ENCODE measurements at regions not wholly inside any gene's neighbourhood (a gene's known extent, or its start where the extent isn't known, plus 50 kb on each side); places are given as distances from the start of the nearest gene placed in this dataset.
A peak's percentile ranks its signal among the peaks of the same experiment; 100 is the strongest.

DNA sequence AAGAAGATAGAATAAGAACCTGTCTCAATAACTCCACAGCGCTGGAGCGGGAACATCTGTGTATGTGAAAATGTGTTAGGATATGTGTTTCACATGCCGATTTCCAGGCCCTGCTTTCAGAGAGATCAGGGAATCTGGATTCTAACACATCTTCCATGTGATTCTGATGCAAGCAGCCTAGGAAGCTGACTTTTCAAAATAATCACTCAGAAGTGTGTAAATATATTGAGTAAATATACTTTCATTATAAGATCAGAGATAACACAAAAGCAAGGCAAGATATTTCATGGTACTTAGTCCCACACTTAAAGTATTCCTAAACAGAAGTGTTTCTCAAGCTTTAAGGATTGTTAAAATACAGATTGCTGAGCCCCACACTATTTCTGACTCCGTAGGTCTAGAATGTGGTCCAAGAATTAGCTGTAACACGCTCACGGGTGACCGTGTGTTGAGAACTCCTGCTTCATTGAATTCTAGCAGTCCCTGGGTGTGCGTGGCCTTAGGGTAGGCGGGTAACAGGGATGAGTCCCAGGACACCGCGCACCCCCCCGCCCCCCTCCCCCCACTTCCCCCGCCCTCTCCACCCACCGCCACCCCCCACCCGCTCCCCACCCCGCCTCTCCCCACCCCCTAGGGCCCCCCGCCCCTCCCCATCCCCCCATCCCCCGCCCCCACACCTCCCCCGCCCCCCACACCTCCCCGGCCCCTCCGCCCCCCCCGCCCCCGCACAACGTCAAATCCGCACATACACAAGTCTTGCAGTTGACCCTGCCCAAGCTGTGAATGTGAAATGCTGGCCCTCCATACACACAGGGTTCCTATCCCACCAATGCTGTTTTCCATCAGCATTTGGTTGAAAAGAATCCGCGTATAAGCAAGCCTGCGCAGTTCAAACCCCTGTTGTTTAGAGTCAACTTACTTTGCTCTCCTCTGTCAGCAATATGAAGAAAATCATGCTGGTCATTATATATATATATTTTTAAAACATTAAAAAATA is 94.2 kb upstream of the SLC39A10 start:
- TF ChIP-seq, protein P1, sequence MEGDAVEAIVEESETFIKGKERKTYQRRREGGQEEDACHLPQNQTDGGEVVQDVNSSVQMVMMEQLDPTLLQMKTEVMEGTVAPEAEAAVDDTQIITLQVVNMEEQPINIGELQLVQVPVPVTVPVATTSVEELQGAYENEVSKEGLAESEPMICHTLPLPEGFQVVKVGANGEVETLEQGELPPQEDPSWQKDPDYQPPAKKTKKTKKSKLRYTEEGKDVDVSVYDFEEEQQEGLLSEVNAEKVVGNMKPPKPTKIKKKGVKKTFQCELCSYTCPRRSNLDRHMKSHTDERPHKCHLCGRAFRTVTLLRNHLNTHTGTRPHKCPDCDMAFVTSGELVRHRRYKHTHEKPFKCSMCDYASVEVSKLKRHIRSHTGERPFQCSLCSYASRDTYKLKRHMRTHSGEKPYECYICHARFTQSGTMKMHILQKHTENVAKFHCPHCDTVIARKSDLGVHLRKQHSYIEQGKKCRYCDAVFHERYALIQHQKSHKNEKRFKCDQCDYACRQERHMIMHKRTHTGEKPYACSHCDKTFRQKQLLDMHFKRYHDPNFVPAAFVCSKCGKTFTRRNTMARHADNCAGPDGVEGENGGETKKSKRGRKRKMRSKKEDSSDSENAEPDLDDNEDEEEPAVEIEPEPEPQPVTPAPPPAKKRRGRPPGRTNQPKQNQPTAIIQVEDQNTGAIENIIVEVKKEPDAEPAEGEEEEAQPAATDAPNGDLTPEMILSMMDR (IDR thresholded peaks at IDR 0.05; ENCODE audit: insufficient read depth, low read length): no peak
- no peak overlapping the region for H3K4me3 ChIP-seq (ENCODE audit: low read depth, low read length)
- DNase-seq (ENCODE audit: low read depth): peak; percentile 40

DNA sequence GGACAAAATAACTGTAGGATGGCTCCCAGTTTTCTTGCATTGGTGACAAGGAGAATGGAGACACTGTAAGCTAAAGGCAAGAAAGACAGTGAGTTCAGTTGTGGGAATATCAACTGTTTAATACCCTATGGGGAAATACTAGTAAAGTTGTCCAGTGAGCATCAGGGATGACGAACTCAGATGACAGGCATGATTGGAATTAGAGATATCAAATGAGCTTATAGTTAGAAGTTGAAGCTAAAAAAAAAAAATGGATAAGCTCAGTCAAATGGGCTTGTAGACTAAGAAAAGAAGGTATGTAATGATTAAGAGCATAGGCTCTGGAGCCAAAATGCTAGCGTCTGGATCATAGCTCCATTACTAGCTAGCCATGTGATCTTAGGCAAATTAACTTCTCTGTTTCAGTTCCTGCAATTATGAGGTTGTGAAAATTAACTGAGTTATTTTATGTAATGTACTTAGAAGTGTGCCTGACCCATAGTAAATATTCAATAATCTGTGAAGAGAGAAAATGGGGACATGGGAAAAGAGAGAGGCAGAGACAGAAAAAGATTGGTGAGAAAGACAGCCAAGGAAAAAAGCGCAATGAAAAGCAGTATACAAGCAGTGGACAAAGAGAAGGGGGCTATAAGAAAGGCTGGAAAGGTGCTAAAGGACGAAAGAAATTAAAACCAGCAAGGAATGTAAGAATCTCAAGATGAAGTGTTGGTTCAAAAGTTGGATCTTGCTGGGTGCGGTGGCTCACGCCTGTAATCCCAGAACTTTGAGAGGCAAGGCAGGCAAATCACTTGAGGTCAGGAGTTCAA is 95.7 kb upstream of the SLC39A10 start:
- DNase-seq (ENCODE audit: low read depth): peak; percentile 95
- H3K4me3 ChIP-seq (ENCODE audit: low read depth, low read length): no peak overlapping the region
- TF ChIP-seq, protein P1 (IDR thresholded peaks at IDR 0.05; ENCODE audit: insufficient read depth, low read length): no peak

DNA sequence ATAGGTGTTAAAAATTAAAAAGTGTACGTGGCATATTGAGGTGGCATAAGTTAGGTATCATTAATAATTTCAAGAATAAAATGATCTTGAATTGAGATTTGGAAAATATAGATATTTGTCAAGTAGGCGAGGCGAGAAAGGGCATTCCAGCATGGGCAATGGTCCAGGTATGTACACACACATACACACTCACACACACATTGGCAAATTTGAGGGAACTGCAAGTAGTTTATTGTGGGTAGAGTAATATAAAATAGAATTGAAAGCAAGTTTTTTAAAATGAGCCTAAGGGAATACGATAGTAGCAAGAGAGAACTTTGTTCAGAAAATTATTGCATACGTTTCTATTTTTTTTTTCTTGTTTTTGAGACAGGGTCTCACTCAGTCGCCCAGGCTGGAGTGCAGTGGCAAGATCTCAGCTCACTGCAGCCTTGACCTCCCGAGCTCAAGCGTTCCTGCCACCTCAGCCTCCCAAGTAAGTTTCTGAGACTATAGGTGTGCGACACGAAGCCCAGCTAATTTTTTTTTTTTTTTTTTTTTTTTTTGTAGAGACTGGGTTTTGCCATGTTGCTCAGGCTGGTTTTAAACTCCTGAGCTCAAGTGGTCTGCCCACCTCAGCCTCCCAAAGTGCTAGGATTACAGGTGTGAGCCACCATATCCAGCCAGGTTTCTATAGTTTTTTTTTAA is 96.7 kb upstream of the SLC39A10 start:
- DNase-seq (ENCODE audit: low read depth): peak; percentile 32
- TF ChIP-seq, protein P1 (IDR thresholded peaks at IDR 0.05; ENCODE audit: insufficient read depth, low read length): no peak
- H3K4me3 ChIP-seq (ENCODE audit: low read depth, low read length): no peak overlapping the region

DNA sequence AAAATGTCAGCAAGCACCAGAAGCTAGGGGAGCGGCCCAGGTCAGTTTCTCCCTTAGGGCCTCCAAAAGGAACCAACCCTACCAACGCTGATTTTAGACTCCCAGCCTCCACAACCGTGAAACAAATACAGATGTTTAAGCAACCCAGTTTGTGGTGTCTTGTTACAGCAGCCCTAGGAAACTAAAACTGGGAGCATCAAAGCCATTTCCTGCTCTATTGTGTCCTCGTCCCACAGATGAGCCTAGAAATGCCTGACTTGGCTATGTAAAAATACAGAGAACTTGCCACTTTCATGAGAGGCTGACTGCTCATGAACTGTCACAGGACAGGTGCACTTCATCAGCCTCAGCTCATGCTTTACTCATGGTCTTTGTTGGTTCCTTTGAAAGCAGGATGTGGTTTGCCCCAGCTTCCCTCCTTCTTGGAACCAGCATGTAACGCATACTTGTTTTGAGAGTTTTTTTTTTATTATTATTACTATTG is 97.6 kb upstream of the SLC39A10 start:
- TF ChIP-seq, protein P1 (IDR thresholded peaks at IDR 0.05; ENCODE audit: insufficient read depth, low read length): no peak
- no peak overlapping the region for H3K4me3 ChIP-seq (ENCODE audit: low read depth, low read length)
- DNase-seq (ENCODE audit: low read depth): peak; percentile 97

DNA sequence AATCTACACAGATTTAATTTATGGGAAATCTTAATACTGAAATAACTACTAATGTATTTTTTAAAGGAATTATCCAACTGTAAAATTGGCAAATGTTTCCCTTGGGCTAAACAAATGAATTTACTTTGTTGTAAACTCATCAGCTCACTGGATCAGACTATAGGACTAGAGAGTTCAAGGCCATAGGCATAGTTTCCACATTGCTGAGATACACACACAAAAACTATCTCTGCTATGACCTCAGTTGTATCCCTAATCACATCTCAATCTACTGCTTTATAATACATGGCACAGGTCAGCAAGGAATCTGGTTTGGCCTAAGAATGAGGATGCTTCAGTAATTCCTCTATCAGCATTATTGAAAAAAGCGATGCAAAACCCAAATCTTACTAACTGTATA is 101.1 kb upstream of the SLC39A10 start:
- H3K4me3 ChIP-seq (ENCODE audit: low read depth, low read length): no peak overlapping the region
- no peak for DNase-seq (ENCODE audit: low read depth)
- TF ChIP-seq, protein P1 (IDR thresholded peaks at IDR 0.05; ENCODE audit: insufficient read depth, low read length): no peak

DNA sequence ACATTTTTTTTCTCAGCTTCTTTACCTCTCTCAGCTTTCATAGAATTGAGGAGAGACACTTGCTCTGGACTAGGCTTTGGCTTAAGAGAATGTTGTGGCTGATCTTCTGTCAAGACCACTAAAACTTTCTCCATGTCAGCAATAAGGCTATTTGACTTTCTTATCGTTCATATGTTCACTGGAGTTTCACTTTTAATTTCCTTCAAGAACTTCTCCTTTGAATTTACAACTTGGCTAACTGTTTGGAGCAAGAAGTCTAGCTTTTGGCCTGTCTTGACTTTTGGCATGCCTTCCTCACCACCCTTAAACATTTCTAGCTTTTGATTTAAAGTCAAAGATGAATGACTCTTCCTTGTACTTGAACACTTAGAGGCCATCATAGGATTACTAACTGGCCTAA is 104.4 kb upstream of the SLC39A10 start:
- H3K4me3 ChIP-seq (ENCODE audit: low read depth, low read length): no peak overlapping the region
- TF ChIP-seq, protein P1 (IDR thresholded peaks at IDR 0.05; ENCODE audit: insufficient read depth, low read length): no peak
- DNase-seq (ENCODE audit: low read depth): no peak

Data from fibroblast of the aortic adventitia (primary cell).